Stimulated activated CD4-positive, alpha-beta T cell treated with anti-CD3 and anti-CD28 coated beads, TNF-alpha, amount 100 ng/mL, for 48 hours (primary cell): ENCODE measurements at regions not wholly inside any gene's neighbourhood (a gene's known extent, or its start where the extent isn't known, plus 50 kb on each side); places are given as distances from the start of the nearest gene placed in this dataset.
A peak's percentile ranks its signal among the peaks of the same experiment; 100 is the strongest.
"Not testable (repeated sequence)": the region's sequence is repeated elsewhere in the genome, so short reads cannot be mapped to it uniquely, and the experiment has no call there.

Experiments used
- DNase-seq, 3 donors: peaks; one replicate each; pipeline ENCODE4 v3.0.0-alpha.2; 2020; ENCODE audit warnings: low read depth in 3 of 3

- no peak for DNase-seq
Observed at GRCh38 chr10:64023926-64024470, 502.8 kb downstream of the REEP3 start.

- no peak for DNase-seq
Observed at GRCh38 chr10:64033711-64034110, 512.5 kb downstream of the REEP3 start.

- no peak for DNase-seq
Observed at GRCh38 chr10:64036321-64036930, 515.2 kb downstream of the REEP3 start.

GRCh38 chr10:64037071-64037661, 516.0 kb downstream of the REEP3 start:
- DNase-seq, result no peak

GRCh38 chr10:64038107-64038506, 516.9 kb downstream of the REEP3 start:
- no peak for DNase-seq

GRCh38 chr10:64039198-64039597, 518.0 kb downstream of the REEP3 start:
- DNase-seq, result no peak

GRCh38 chr10:64040781-64041180, 519.6 kb downstream of the REEP3 start:
- DNase-seq, result no peak

GRCh38 chr10:64041185-64041988, 520.2 kb downstream of the REEP3 start:
- DNase-seq, result peak; percentile 67 to 70 (median 70)

GRCh38 chr10:64041989-64042490, 520.8 kb downstream of the REEP3 start:
- no peak for DNase-seq

GRCh38 chr10:64044098-64044497, 522.9 kb downstream of the REEP3 start:
- no peak for DNase-seq

GRCh38 chr10:64044957-64045632, 523.9 kb downstream of the REEP3 start:
- not testable (repeated sequence) for DNase-seq

GRCh38 chr10:64054392-64054791, 533.2 kb downstream of the REEP3 start:
- DNase-seq, result no peak

GRCh38 chr10:64059884-64060283, 538.7 kb downstream of the REEP3 start:
- DNase-seq, result no peak

GRCh38 chr10:64060389-64060788, 539.2 kb downstream of the REEP3 start:
- DNase-seq, result no peak

- DNase-seq, result no peak
Observed at GRCh38 chr10:64062793-64063192, 541.6 kb downstream of the REEP3 start.

- DNase-seq, result no peak
Observed at GRCh38 chr10:64067009-64067606, 545.9 kb downstream of the REEP3 start.

- no peak for DNase-seq
Observed at GRCh38 chr10:64067859-64068258, 546.7 kb downstream of the REEP3 start.

GRCh38 chr10:64070241-64070640, 549.0 kb downstream of the REEP3 start:
- no peak for DNase-seq

- DNase-seq, result no peak
Observed at GRCh38 chr10:64071218-64071617, 550.0 kb downstream of the REEP3 start.

- no peak for DNase-seq
Observed at GRCh38 chr10:64075604-64076003, 554.4 kb downstream of the REEP3 start.

- DNase-seq, result no peak
Observed at GRCh38 chr10:64076322-64076940, 555.2 kb downstream of the REEP3 start.
